Mesenchymal stem cell (in vitro differentiated cells and primary cell): ENCODE measurements at regions not wholly inside any gene's neighbourhood (a gene's known extent, or its start where the extent isn't known, plus 50 kb on each side); places are given as distances from the start of the nearest gene placed in this dataset.

Experiments used
- DNase-seq: peaks from one replicate; pipeline ENCODE4 v3.0.0-alpha.2; 2013
- H2AFZ ChIP-seq: one replicate; pipeline ENCODE4 v1.6.1; 2013; ENCODE audit warnings: low read depth, mild to moderate bottlenecking, control low read depth, inconsistent platforms, low read length, moderate library complexity
- H2AK5ac ChIP-seq: 2 replicates; pipeline ENCODE4 v1.6.1; 2013; ENCODE audit warnings: low read length, moderate library complexity, mild to moderate bottlenecking, inconsistent platforms; ENCODE audit not compliant: severe bottlenecking
- H2BK120ac ChIP-seq: one replicate; pipeline ENCODE4 v1.6.1; 2013; ENCODE audit warnings: low read depth, mild to moderate bottlenecking, inconsistent platforms, low read length, moderate library complexity
- H2BK12ac ChIP-seq, 2 experiments: one replicate each; pipeline ENCODE4 v1.6.1; 2013; ENCODE audit warnings: inconsistent platforms in 2 of 2, low read length in 2 of 2, mild to moderate bottlenecking in 2 of 2, moderate library complexity in 2 of 2, control low read depth in 1 of 2
- H2BK15ac ChIP-seq: one replicate; pipeline ENCODE4 v1.6.1; 2013; ENCODE audit warnings: mild to moderate bottlenecking, low read depth, inconsistent platforms; ENCODE audit not compliant: poor library complexity, severe bottlenecking
- H2BK5ac ChIP-seq: 2 replicates; pipeline ENCODE4 v1.6.1; 2013; ENCODE audit warnings: low read depth, mild to moderate bottlenecking, low read length, control low read depth, inconsistent platforms; ENCODE audit not compliant: poor library complexity, severe bottlenecking
- H3K14ac ChIP-seq, 2 experiments: one replicate each; pipeline ENCODE4 v1.6.1; 2013; ENCODE audit warnings: inconsistent platforms in 2 of 2, low read length in 2 of 2, control low read depth in 1 of 2, mild to moderate bottlenecking in 1 of 2, moderate library complexity in 1 of 2
- H3K18ac ChIP-seq, 2 experiments: one replicate each; pipeline ENCODE4 v1.6.1; 2013; ENCODE audit warnings: inconsistent platforms in 2 of 2, low read length in 2 of 2, control low read depth in 1 of 2, low read depth in 1 of 2, mild to moderate bottlenecking in 1 of 2
- H3K23ac ChIP-seq, 2 experiments: one replicate each; pipeline ENCODE4 v1.6.1; 2013; ENCODE audit warnings: inconsistent platforms in 2 of 2, low read length in 2 of 2, mild to moderate bottlenecking in 2 of 2, moderate library complexity in 2 of 2, control low read depth in 1 of 2
- H3K27ac ChIP-seq: 2 replicates; pipeline ENCODE4 v1.5.1; 2013; ENCODE audit warnings: mild to moderate bottlenecking, moderate library complexity, low read length, control low read depth, inconsistent platforms; ENCODE audit not compliant: poor library complexity, severe bottlenecking
- H3K27me3 ChIP-seq, 2 experiments: 2 replicates each; pipeline versions ENCODE4 v1.6.1 to v1.7.0; 2013; ENCODE audit warnings: low read length in 2 of 2, mild to moderate bottlenecking in 2 of 2, moderate library complexity in 2 of 2, control low read depth in 1 of 2, inconsistent platforms in 1 of 2; ENCODE audit not compliant: control insufficient read depth in 1 of 2, insufficient read depth in 1 of 2
- H3K36me3 ChIP-seq, 2 experiments: 2 replicates each; pipeline versions ENCODE4 v1.6.1 to v1.7.0; 2013; ENCODE audit warnings: low read length in 2 of 2, control low read depth in 1 of 2, inconsistent platforms in 1 of 2, low read depth in 1 of 2, mild to moderate bottlenecking in 1 of 2; ENCODE audit not compliant: insufficient read depth in 2 of 2, control insufficient read depth in 1 of 2
- H3K4ac ChIP-seq, 2 experiments: one replicate each; pipeline ENCODE4 v1.6.1; 2013; ENCODE audit warnings: inconsistent platforms in 2 of 2, low read length in 2 of 2, mild to moderate bottlenecking in 2 of 2, moderate library complexity in 2 of 2, control low read depth in 1 of 2, low read depth in 1 of 2
- H3K4me1 ChIP-seq: 2 replicates; pipeline ENCODE4 v1.6.1; 2013; ENCODE audit warnings: low read depth, low read length, control low read depth; ENCODE audit not compliant: control insufficient read depth, insufficient read depth
- H3K4me2 ChIP-seq: 2 replicates; pipeline ENCODE4 v1.6.1; 2013; ENCODE audit warnings: low read length, mild to moderate bottlenecking, inconsistent platforms; ENCODE audit not compliant: poor library complexity, severe bottlenecking
- H3K4me3 ChIP-seq, 2 experiments: 2 replicates each; pipeline versions ENCODE4 v1.5.1 to v1.7.0; 2013; ENCODE audit warnings: low read length in 2 of 2, mild to moderate bottlenecking in 2 of 2, control low read depth in 1 of 2, low read depth in 1 of 2; ENCODE audit not compliant: insufficient read depth in 1 of 2
- H3K79me1 ChIP-seq: replicated peaks from 2 replicates; pipeline ENCODE4 v1.6.1; 2013; ENCODE audit warnings: mild to moderate bottlenecking, control low read depth, low read length, inconsistent platforms; ENCODE audit not compliant: poor library complexity, severe bottlenecking
- H3K9ac ChIP-seq: 2 replicates; pipeline ENCODE4 v1.7.0; 2013; ENCODE audit warnings: mild to moderate bottlenecking, low read length, moderate library complexity
- H3K9me3 ChIP-seq: 2 replicates; pipeline ENCODE4 v1.7.0; 2013; ENCODE audit warnings: mild to moderate bottlenecking, low read length; ENCODE audit not compliant: control insufficient read depth
- H4K8ac ChIP-seq: one replicate; pipeline ENCODE4 v1.6.1; 2013; ENCODE audit warnings: inconsistent platforms, mild to moderate bottlenecking, low read length, moderate library complexity
- H4K91ac ChIP-seq: one replicate; pipeline ENCODE4 v1.6.1; 2013; ENCODE audit warnings: mild to moderate bottlenecking, low read length, inconsistent platforms
- WGBS: methylation state at CpG from one replicate; pipeline ENCODE4 v1.1.7; 2013; ENCODE audit warnings: mixed read lengths; 5-methylcytosine and 5-hydroxymethylcytosine counted together

DNA sequence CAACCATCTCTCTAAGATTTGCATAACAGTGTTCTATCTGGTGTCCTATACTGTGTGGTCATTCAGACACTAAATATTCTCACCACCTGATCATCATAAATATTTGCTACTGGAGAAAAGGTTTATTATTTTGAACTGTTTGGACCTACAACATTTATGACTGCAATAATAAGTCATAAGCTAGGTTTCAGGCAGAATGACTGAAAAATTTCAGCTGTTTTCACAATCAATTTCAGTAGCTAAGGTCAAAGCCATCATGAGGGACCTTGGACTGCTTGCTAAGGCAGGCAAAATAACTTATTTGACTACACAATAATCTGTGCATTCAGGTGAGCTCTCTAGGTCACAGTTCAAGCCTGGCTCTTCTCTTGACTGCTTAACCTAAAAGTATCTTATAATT is 425.5 kb upstream of the CDH2 start:
- no peak overlapping the region for H3K27ac ChIP-seq
- no peak overlapping the region for H3K4me3 ChIP-seq
- no peaks in the 10 kb centered on the region for H3K27me3 ChIP-seq
- H2AFZ ChIP-seq, result no peak overlapping the region
- no peak overlapping the region for H3K14ac ChIP-seq
- no peaks in the 10 kb centered on the region for H3K4me1 ChIP-seq
- H2AK5ac ChIP-seq, result no peak overlapping the region
- H2BK120ac ChIP-seq, result no peak overlapping the region
- no peak overlapping the region for H4K8ac ChIP-seq
- H3K36me3 ChIP-seq, result no peaks in the 10 kb centered on the region
- no peak overlapping the region for H3K4ac ChIP-seq
- no peak overlapping the region for H3K18ac ChIP-seq
- H3K9ac ChIP-seq, result no peak overlapping the region
- H2BK15ac ChIP-seq, result no peak overlapping the region
- H3K23ac ChIP-seq, result no peak overlapping the region
- no peak overlapping the region for H2BK12ac ChIP-seq
- no peak overlapping the region for H4K91ac ChIP-seq
- peaks cover 24% of the 10 kb centered on the region for H3K9me3 ChIP-seq
- no peak for DNase-seq
- H2BK5ac ChIP-seq, result no peak overlapping the region
- H3K4me2 ChIP-seq, result no peak overlapping the region
- H3K79me1 ChIP-seq, result no peaks in the 10 kb centered on the region

- H3K14ac ChIP-seq, result peak overlapping the region in 1 of 2 experiments; percentile 15
- no peak overlapping the region for H3K27ac ChIP-seq
- H2AK5ac ChIP-seq, result no peak overlapping the region
- H3K4me1 ChIP-seq, result no peaks in the 10 kb centered on the region
- H4K91ac ChIP-seq, result no peak overlapping the region
- 67% methylated on average over 3 of the region's 4 CpGs for WGBS
- peak overlapping the region in 1 of 2 experiments; percentile 16 for H3K4ac ChIP-seq
- H3K79me1 ChIP-seq, result no peaks in the 10 kb centered on the region
- H3K27me3 ChIP-seq, result no peaks in the 10 kb centered on the region
- H2AFZ ChIP-seq, result no peak overlapping the region
- no peak overlapping the region for H3K9ac ChIP-seq
- DNase-seq, result peak; percentile 18
- no peak overlapping the region for H3K23ac ChIP-seq
- H4K8ac ChIP-seq, result no peak overlapping the region
- H3K9me3 ChIP-seq, result peaks cover 5% of the 10 kb centered on the region
- no peak overlapping the region for H2BK12ac ChIP-seq
- no peak overlapping the region for H2BK15ac ChIP-seq
- H2BK5ac ChIP-seq, result no peak overlapping the region
- no peak overlapping the region for H3K4me2 ChIP-seq
- no peak overlapping the region for H2BK120ac ChIP-seq
- peak overlapping the region in 1 of 2 experiments; percentile 52 for H3K18ac ChIP-seq
- H3K36me3 ChIP-seq, result no peaks in the 10 kb centered on the region
- H3K4me3 ChIP-seq, result no peak overlapping the region
Observed at GRCh38 chr18:28594034-28594433, 417.1 kb upstream of the CDH2 start.

- no peak overlapping the region for H2AK5ac ChIP-seq
- H2BK120ac ChIP-seq, result no peak overlapping the region
- WGBS, result no CpG with 5 or more reads among the region's 1 CpG
- no peak overlapping the region for H4K8ac ChIP-seq
- H3K9ac ChIP-seq, result no peak overlapping the region
- no peak overlapping the region for H3K4me2 ChIP-seq
- no peak overlapping the region for H2AFZ ChIP-seq
- no peak overlapping the region for H3K23ac ChIP-seq
- no peak overlapping the region for H2BK15ac ChIP-seq
- no peak overlapping the region for H3K4me3 ChIP-seq
- no peak overlapping the region for H2BK12ac ChIP-seq
- no peak overlapping the region for H2BK5ac ChIP-seq
- no peak overlapping the region for H3K4ac ChIP-seq
- H3K27me3 ChIP-seq, result no peaks in the 10 kb centered on the region
- peak; percentile 9 for DNase-seq
- no peaks in the 10 kb centered on the region for H3K4me1 ChIP-seq
- H3K27ac ChIP-seq, result no peak overlapping the region
- no peak overlapping the region for H4K91ac ChIP-seq
- H3K9me3 ChIP-seq, result no peaks in the 10 kb centered on the region
- H3K79me1 ChIP-seq, result no peaks in the 10 kb centered on the region
- no peak overlapping the region for H3K18ac ChIP-seq
- no peaks in the 10 kb centered on the region for H3K36me3 ChIP-seq
- no peak overlapping the region for H3K14ac ChIP-seq
Observed at GRCh38 chr18:28588884-28589549, 412.1 kb upstream of the CDH2 start.

GRCh38 chr18:28584731-28585130 is 407.8 kb upstream of the CDH2 start:
- WGBS, result 51% methylated on average over 5 of the region's 5 CpGs
- H3K27ac ChIP-seq, result peak overlapping the region; percentile 48
- H2BK15ac ChIP-seq, result no peak overlapping the region
- H3K18ac ChIP-seq, result no peak overlapping the region
- peak; percentile 75 for DNase-seq
- no peak overlapping the region for H3K4ac ChIP-seq
- H3K14ac ChIP-seq, result no peak overlapping the region
- H3K9ac ChIP-seq, result no peak overlapping the region
- no peak overlapping the region for H2BK5ac ChIP-seq
- H4K91ac ChIP-seq, result no peak overlapping the region
- no peak overlapping the region for H3K4me2 ChIP-seq
- no peaks in the 10 kb centered on the region for H3K4me1 ChIP-seq
- no peak overlapping the region for H2AFZ ChIP-seq
- H3K36me3 ChIP-seq, result no peaks in the 10 kb centered on the region
- no peaks in the 10 kb centered on the region for H3K9me3 ChIP-seq
- H2AK5ac ChIP-seq, result no peak overlapping the region
- no peak overlapping the region for H2BK120ac ChIP-seq
- no peak overlapping the region for H4K8ac ChIP-seq
- H3K23ac ChIP-seq, result no peak overlapping the region
- no peak overlapping the region for H3K4me3 ChIP-seq
- H3K79me1 ChIP-seq, result no peaks in the 10 kb centered on the region
- no peak overlapping the region for H2BK12ac ChIP-seq
- H3K27me3 ChIP-seq, result no peaks in the 10 kb centered on the region
